DLD1 (cell line): ENCODE measurements at regions not wholly inside any gene's neighbourhood (a gene's known extent, or its start where the extent isn't known, plus 50 kb on each side); places are given as distances from the start of the nearest gene placed in this dataset.

Experiments
- in situ Hi-C: cut with HindIII; loops from 2 replicates; pipeline ENCODE4 v1.10.0; 2017; ENCODE audit warnings: low sequenced_read_pairs

DNA sequence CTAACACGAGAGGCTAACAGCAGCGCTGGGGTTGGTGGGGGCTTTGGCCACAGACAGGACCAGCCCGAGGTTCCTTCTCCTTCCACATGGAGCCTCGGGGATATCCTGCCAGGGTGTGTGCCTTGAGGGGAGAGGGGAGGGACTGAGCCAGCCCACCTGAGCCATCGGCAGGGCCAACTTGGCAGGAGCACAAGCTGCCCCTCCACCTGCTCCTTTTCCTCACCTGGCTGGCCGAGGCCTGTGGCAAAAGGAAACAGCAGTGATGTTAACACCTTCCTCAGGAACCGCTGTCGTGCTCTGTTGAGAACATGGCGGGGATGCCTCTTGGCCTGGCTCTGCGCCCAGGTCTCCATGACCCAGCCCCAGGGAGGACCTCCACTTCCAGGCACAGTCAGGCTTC is 255.1 kb upstream of the PPP2R2D start:
- in situ Hi-C loops: loop anchor here (25.0 kb wide), 1 partner anchor 92 kb away; no protein-coding TSS in a partner anchor

DNA sequence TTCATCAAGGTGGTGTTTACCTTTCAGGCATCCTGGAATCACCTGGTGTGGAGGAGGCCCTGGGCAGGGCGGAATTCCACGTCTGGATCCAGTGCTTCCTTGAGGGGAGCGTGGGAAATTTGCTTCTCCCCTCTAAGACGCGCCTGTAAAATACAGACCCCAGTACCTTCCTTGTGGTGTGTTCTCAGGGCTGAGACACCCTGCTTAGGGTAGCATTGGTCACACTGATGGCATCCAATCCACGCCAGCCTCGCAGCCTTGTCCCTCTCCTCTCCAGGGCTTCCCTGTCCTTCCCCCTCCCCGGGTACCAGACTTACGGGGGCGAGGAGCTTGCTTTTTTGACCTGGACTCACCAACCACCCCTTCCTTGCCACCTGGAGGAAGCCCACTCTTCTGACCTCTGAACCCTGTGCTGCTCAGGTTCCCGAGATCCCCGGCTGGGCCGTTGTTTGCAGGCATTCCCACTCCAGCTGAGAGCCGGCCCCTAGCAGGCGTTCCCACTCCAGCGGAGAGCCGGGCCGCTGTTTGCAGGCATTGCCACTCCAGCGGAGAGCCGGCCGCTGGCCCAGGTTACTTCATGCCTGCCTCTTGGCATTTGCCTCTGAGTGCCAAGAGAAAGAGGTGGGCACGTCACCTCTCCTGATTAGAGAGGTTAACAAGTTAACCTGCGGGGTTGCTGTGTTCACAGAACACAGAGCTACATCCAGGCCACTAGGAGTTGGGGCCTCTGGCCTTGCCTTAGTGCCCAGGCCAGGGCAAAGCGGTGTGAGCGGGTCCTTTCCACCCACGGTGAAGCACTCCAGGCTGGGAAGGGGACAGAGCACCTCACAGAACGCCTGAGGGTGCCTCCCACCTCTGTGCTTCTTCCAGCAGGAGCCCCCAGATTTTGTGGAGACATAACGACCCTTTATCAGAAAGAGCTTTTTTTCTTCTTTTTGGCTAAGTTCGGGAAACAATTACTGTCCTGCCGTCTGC is 254.0 kb upstream of the PPP2R2D start:
- in situ Hi-C loops: loop anchor here (25.0 kb wide), 1 partner anchor 90 kb away; no protein-coding TSS in a partner anchor

DNA sequence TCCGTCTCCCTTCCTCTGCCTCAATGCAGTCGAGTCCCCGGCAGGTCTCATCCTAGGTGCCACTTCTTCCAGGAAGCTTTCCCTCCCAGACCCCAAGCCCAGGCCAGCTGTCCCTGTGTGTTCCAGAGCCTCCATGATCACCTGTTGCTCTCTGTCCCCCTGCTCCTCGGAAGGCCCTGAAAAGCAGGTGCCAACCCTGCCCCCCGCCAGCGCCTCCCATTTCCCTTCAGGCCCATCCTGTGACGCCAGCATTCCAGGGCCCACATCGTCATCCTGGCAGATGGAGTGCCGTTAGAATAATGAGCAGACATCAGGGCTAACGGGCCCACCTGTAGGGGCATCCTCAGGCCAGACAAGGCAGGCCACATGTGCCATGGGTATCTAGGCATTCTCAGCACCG is 253.0 kb upstream of the PPP2R2D start:
- in situ Hi-C loops: loop anchor here (25.0 kb wide), 1 partner anchor 90 kb away; no protein-coding TSS in a partner anchor

DNA sequence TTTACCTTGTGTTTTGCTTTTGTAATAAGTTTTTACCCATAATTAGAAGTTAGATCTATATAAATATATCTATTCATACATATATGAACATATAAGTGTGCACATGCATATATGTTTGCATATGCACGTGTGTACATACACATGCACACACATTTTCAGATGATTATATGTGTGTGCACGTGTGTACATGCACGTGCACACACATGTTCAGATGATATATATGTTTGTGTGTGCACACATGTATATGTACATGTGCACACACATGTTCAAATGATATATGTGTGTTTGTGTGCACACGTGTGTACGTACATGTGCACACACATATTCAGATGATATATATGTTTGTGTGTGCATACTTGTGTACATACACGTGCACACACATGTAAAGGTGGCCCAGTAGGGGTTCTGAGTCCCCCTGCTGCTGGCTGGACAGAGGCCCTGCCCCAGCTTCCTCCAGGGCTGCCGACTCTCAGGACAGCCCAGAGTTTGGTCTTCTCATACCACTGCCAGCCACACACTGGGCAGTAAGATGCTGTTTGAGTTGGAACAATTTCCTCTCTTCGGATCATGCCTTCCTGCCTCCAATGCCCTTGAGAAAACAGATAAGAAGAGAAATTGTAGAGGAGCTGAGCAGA is 252.3 kb upstream of the PPP2R2D start:
- in situ Hi-C loops: loop anchor here (25.0 kb wide), 1 partner anchor 89 kb away; no protein-coding TSS in a partner anchor

DNA sequence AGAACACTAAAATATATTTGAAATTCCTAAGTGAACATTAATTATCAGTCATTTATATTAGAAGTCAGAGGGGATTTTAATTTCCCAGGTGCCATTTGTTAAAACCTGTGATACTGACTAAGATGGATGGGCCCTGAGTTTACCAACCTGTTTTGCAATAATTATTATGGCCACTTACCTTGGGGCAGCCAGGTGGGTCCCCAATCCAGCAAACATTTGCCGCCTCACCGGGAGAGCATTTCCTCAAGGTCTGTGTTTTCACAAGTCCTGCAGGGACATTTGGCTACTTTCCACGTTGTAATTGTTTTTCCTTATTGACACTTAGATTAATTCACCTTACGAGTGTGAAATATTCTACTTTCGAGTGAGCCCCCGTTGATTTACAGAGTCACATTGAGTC is 251.2 kb upstream of the PPP2R2D start:
- in situ Hi-C loops: loop anchor here (25.0 kb wide), 1 partner anchor 88 kb away; no protein-coding TSS in a partner anchor

DNA sequence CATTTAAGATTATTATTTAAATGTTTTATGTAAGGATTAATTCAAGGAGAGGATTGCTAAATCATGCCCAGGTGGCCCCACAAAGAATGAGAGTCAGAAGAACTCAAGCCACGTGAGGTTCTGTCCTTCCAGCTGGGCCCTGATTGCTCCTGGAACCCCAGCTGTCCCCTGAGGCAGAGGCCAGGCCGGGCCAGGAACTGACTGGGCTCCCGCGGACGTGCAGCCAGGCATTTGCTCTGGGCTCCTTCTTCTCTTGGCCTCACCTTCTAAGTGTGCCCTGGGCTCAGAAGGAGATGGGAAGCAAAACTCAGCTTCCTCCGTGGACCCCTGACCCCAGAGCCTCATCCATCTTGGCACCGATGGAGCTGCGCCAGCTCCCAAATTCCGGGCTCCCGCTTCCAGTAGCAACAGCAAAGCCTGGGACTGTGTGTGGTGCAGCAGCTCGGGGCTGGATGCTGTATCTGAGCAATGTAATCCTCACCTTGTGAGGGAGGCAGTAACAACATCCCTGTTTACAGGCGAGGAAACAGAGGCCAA is 250.6 kb upstream of the PPP2R2D start:
- in situ Hi-C loops: no loop called here

GRCh38 chr10:131650771-131651673 is 249.8 kb upstream of the PPP2R2D start:
- in situ Hi-C loops: no loop called here

DNA sequence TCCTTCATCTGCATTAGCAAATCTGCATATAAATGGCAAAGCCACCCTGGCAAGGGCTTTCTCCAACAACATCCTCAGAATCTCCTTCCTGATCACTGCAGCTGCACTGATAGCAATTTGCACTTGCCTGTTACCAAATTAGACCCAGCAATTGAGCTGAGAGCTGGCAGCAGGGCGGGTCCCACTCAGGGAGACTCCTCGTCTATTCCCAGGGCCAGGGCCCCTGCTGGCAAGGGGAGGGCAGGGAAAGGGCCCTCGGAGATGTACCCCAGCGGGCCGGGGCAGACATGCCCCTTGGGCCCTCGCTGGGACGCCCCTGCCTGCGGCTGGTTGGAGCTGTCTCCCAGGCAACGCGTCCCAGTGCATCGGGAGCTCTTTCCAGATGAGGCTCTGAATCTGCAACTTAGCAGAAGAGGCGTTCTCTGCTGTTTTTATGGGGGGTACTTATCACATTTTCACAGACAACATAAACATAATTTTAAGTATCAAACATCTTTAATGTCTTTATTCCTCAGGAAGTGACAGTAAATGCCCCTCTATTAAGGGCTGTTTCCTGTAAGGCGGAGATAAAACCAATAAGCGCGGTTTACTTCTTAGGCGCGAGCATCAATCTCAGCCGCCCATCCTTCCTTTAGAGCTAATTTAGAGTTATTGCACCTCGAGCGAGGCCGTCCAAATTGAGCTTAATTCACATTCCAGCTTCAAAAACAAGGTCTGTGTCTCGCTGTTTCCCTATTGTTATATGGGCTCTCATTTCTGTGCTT is 249.0 kb upstream of the PPP2R2D start:
- in situ Hi-C loops: no loop called here

DNA sequence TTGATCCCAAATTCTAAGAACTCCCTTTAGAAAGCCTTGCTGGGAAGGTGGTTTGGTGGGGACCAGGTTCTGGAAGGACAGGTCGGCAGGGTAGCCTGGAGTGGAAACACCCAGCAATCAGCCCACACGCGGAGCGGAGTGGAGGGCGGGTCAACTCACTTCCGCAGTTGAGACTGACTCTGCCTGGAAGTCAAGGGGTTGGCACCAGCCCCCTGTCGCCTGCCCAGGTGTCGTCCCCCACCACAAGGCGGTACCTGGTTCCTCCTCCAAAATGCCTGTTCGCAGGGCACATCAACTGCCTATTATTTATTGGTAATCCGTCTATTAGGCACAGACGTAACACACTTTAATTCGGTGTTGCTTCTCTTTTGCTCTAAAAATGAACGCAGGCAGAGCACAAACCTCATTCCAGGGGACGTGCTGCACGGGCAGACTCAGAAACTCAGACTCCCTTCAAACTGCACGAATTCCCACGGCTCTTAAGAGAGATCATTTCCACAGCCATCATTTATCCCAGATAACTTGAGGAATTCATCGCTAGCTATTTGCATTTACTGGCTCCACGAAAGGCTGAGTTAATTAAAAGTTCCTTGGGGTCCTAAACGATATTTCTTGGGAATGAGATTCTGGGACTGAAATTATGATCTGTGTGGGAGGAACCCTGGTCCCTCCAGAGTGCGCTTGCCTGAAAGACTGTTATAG is 248.2 kb upstream of the PPP2R2D start:
- in situ Hi-C loops: no loop called here

GRCh38 chr10:131653140-131653539 is 247.7 kb upstream of the PPP2R2D start:
- in situ Hi-C loops: no loop called here

DNA sequence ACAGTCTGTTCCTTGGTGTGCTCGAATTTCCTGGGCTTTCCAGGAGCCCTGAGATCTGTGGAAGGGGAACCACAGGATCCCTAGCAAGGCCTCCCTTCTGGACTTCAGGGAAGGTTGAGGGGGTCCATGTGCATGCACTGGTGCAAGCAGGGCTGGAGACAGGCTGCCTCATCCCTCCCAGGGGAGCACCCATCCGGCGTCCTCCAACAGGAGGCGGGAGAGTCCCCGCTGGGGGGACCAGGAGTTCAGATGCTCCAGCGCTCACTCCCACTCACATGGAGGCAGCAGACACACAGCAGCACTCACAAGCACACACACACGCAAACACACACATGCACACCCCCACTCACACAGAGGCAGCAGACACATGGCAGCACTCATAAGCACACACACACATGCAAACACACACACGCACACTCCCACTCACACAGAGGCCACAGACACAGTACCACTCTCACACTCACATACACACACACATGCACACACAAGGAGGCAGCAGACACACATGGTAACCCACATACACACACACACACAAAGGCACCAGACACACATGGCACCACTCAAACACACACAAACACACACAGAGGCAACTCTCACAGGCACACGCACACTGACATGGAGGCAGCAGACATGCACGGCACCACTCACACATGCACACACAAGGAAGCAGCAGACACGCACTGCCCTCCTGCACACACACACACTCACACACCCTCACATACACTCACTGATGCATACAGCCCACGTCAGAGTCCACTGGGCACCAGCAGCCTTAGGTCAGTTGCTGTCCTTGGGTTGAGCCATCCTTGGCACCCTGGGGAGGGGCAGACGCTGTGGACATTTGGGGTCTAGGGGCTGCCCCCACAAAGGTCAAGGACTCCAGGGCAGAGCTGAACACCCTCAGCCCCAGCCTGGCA is 247.0 kb upstream of the PPP2R2D start:
- in situ Hi-C loops: no loop called here

DNA sequence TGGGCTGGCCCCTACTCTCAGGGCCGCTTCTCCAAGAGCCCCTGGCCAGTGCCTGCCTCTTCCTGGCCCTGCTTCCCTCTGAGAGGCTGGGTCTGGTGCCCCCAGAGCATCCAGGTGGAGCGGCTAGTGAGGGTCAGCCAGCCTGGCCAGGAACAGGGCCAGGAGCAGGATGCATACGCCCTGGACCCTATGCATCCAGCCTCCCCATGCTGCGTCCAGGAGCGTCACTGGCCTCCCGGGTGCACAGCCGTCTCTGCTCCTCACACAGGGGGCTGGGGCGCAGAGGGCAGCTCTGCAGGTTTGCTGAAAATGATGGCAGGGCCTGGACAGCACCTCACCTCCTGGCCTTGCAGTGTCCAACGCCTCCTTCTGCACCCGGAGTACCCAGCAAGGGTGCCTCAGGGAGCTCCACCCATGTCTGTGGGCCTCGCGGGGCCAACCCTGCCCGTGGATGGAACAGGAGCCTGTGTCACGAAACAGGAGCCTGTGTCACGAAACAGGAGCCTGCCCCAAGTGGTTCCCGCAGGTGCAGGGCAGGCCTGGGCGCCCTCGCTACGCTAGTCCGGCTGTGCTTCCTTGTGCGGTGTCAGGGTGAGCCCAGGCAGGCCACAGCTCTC is 246.2 kb upstream of the PPP2R2D start:
- in situ Hi-C loops: no loop called here

DNA sequence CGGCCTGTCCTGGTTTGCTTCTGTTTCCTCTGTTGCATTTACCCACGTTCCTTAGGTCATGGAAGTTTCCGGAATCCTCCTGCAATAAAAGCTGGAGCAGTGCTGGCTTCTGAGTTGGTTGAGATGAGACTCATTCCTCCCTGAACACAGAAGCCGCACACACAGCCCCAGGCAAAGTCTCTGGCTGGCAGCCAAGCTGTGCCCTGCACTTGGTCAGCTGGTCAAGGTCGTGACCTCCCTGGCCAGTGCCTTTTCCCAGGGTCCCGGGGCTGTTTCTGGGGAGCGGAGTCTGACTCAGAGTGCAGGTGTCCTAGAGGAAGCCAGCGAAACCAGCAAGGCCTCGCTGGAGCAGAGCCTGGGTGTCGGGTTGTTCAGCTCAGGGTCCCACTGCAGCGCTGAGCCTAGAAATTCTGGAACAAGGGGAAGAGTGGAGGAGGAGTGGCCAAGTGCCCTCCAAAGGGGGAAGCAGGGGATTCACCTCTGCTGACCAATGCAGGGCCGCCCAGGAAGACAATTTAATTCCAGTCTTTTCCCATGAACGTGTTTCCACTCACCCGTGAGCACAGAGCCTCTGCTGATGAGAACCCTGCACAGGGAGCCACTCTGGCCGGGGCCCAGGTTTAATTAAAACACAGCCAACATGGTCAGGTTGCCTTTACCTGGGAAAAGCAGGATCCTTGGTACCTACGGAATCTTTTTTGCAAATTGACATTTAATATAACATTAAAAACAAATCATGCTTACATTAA is 245.5 kb upstream of the PPP2R2D start:
- in situ Hi-C loops: no loop called here

- in situ Hi-C loops: no loop called here
Observed at GRCh38 chr10:131656009-131656408, 244.8 kb upstream of the PPP2R2D start.

- in situ Hi-C loops: no loop called here
Observed at GRCh38 chr10:131656431-131656841, 244.4 kb upstream of the PPP2R2D start.

- in situ Hi-C loops: no loop called here
Observed at GRCh38 chr10:131657318-131657984, 243.4 kb upstream of the PPP2R2D start.

DNA sequence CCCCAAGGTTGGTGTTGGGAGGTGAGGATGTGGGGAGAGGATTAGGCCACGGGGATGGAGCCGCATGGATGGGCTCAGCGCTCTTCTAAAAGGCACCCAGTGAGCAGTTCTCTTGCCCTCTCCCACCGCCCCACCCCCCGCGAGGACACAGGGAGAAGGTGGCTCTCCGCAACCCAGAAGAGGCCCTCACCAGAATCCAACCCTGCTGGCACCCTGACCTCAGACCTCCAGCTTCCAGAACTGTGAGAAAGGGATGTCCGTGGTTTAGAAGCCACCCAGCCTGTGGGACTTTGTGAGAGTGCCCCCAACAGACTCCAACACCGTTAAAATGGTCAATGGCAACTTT is 242.8 kb upstream of the PPP2R2D start:
- in situ Hi-C loops: no loop called here
